ENCODE measurements at regions not wholly inside any gene's neighbourhood (a gene's known extent, or its start where the extent isn't known, plus 50 kb on each side); places are given as distances from the start of the nearest gene placed in this dataset.

GRCh38 chr2:14303366-14304115, 329.0 kb upstream of the LRATD1 start:
- no peak for DNase-seq

GRCh38 chr2:14304326-14304725, 328.2 kb upstream of the LRATD1 start:
- no peak for DNase-seq

GRCh38 chr2:14306268-14306861, 326.2 kb upstream of the LRATD1 start:
- no peak for DNase-seq

GRCh38 chr2:14313341-14313740, 319.2 kb upstream of the LRATD1 start:
- DNase-seq: no peak

- no peak for DNase-seq
Observed at GRCh38 chr2:14316594-14316993, 315.9 kb upstream of the LRATD1 start.

GRCh38 chr2:14321357-14321756, 311.2 kb upstream of the LRATD1 start:
- no peak for DNase-seq

- no peak for DNase-seq
Observed at GRCh38 chr2:14322306-14322705, 310.2 kb upstream of the LRATD1 start.

- DNase-seq: no peak
Observed at GRCh38 chr2:14324308-14324707, 308.2 kb upstream of the LRATD1 start.

GRCh38 chr2:14330884-14331283, 301.6 kb upstream of the LRATD1 start:
- no peak for DNase-seq

GRCh38 chr2:14336759-14337382, 295.6 kb upstream of the LRATD1 start:
- no peak for DNase-seq

GRCh38 chr2:14340703-14341102, 291.8 kb upstream of the LRATD1 start:
- DNase-seq: no peak

- DNase-seq: no peak
Observed at GRCh38 chr2:14342313-14342712, 290.2 kb upstream of the LRATD1 start.

GRCh38 chr2:14344355-14344754, 288.2 kb upstream of the LRATD1 start:
- no peak for DNase-seq

GRCh38 chr2:14348247-14348646, 284.3 kb upstream of the LRATD1 start:
- no peak for DNase-seq

GRCh38 chr2:14350856-14351255, 281.7 kb upstream of the LRATD1 start:
- DNase-seq: no peak

- DNase-seq: no peak
Observed at GRCh38 chr2:14352067-14352466, 280.4 kb upstream of the LRATD1 start.

- DNase-seq: no peak
Observed at GRCh38 chr2:14354231-14354630, 278.3 kb upstream of the LRATD1 start.

GRCh38 chr2:14355102-14355501, 277.4 kb upstream of the LRATD1 start:
- no peak for DNase-seq

GRCh38 chr2:14358339-14358738, 274.2 kb upstream of the LRATD1 start:
- no peak for DNase-seq

- DNase-seq: no peak
Observed at GRCh38 chr2:14358774-14359173, 273.7 kb upstream of the LRATD1 start.

GRCh38 chr2:14363137-14363536, 269.4 kb upstream of the LRATD1 start:
- DNase-seq: no peak

GRCh38 chr2:14363976-14364375, 268.5 kb upstream of the LRATD1 start:
- no peak for DNase-seq

GRCh38 chr2:14364471-14364870, 268.0 kb upstream of the LRATD1 start:
- DNase-seq: no peak

- DNase-seq: no peak
Observed at GRCh38 chr2:14385043-14385442, 247.5 kb upstream of the LRATD1 start.

Measured in CD4-positive, alpha-beta T cell treated with Interleukin-6 for 4 hours (primary cell).